Stomach (tissue), 8 donors: ENCODE measurements at regions not wholly inside any gene's neighbourhood (a gene's known extent, or its start where the extent isn't known, plus 50 kb on each side); places are given as distances from the start of the nearest gene placed in this dataset.

Experiments used
- DNase-seq, 2 donors: peaks; one replicate each; pipeline versions ENCODE4 v3.0.0 to v3.0.0-alpha.2; 2013 to 2019
- H3K27ac ChIP-seq, 5 donors: fragments of 200-600 bp in 4 of 5; sonication (generic) in 4 of 5; one replicate each; pipeline ENCODE4 v1.5.1; 2013 to 2019; ENCODE audit warnings: mild to moderate bottlenecking in 1 of 5, moderate library complexity in 1 of 5
- H3K27me3 ChIP-seq, 3 donors: fragments of 200-600 bp; sonication (generic); one replicate each; pipeline ENCODE4 v1.5.1; 2017 to 2019; ENCODE audit warnings: mixed run types in 1 of 3
- H3K36me3 ChIP-seq, 4 donors: fragments of 200-600 bp; sonication (generic); 1 replicate in 3 of 4; 2 replicates in 1 of 4; pipeline ENCODE4 v1.5.1; 2016 to 2019
- H3K4me1 ChIP-seq, 4 donors: fragments of 200-600 bp; sonication (generic); one replicate each; pipeline ENCODE4 v1.5.1; 2016 to 2019
- H3K4me3 ChIP-seq, 4 donors: fragments of 200-600 bp; sonication (generic) in 3 of 4; one replicate each; pipeline ENCODE4 v1.5.1; 2016 to 2019; ENCODE audit warnings: mild to moderate bottlenecking in 1 of 4
- H3K9me3 ChIP-seq, 4 donors: fragments of 200-600 bp; sonication (generic); one replicate each; pipeline ENCODE4 v1.5.1; 2016 to 2019
- CTCF ChIP-seq, 7 experiments: fragments of 450-650 bp in 4 of 7; fragments of 200-600 bp in 3 of 7; sonication (generic) in 3 of 7; IDR thresholded peaks; one replicate each; pipeline ENCODE4 v1.5.1; 2016 to 2019; ENCODE audit warnings: antibody characterized with exemption in 7 of 7, control low read depth in 2 of 7, mild to moderate bottlenecking in 1 of 7
- EP300 ChIP-seq: sonication (generic); formaldehyde crosslinking; IDR thresholded peaks from one replicate; pipeline ENCODE4 v1.6.1; 2017; ENCODE audit warnings: antibody characterized with exemption
- POLR2A ChIP-seq, 4 donors: fragments of 450-650 bp; IDR thresholded peaks; one replicate each; pipeline ENCODE4 v1.6.1; 2016; ENCODE audit warnings: antibody characterized with exemption in 4 of 4, control low read depth in 2 of 4, mild to moderate bottlenecking in 1 of 4, moderate library complexity in 1 of 4
- POLR2AphosphoS5 ChIP-seq, 3 donors: sonication (generic); formaldehyde crosslinking; IDR thresholded peaks; one replicate each; pipeline ENCODE4 v1.6.1; 2016; ENCODE audit warnings: antibody characterized with exemption in 3 of 3
- WGBS, 5 donors: extraction: QIAGEN DNeasy Blood & Tissue Kit in 3 of 5; methylation state at CpG; one replicate each; pipeline versions ENCODE4 v1.1.5 to v1.1.7; 2013 to 2018; 5-methylcytosine and 5-hydroxymethylcytosine counted together
- intact Hi-C: fragments of 100-400 bp; cut with DNase I; formaldehyde crosslinking; loops from one replicate; pipeline ENCODE4 v1.15.1; 2023; ENCODE audit warnings: low total_unique reads
- donor health status: healthy with polysubstance abuse.
- donor health status: Bipolar disorder and iron deficiency.
- donor health status: healthy.

GRCh38 chr14:85165094-85165493 is 364.9 kb upstream of the FLRT2 start:
- Histone ChIP-seq H3K27me3 (no peaks in the 10 kb centered on the region), H3K4me1 (no peaks in the 10 kb centered on the region), H3K27ac (no peak overlapping the region), H3K4me3 (no peak overlapping the region), H3K9me3 (peaks cover 0 to 6% (median 0%) of the 10 kb centered on the region in 4 donors), H3K36me3 (no peaks in the 10 kb centered on the region)
- intact Hi-C loops = no loop called here
- peak in 1 of 2 donors; percentile 46 for DNase-seq
- WGBS, 5 donors = 44 to 80% (median 65%) methylated on average over 3 of the region's 3 CpGs
- TF ChIP-seq CTCF (IDR thresholded peaks at IDR 0.05) (no peak), POLR2A (IDR thresholded peaks at IDR 0.05) (no peak), EP300 (no peak), POLR2AphosphoS5 (IDR thresholded peaks at IDR 0.05) (no peak)

- no peak for TF ChIP-seq EP300
- no peak for TF ChIP-seq POLR2AphosphoS5 (IDR thresholded peaks at IDR 0.05)
- Histone ChIP-seq H3K27ac (no peak overlapping the region), H3K4me3 (no peak overlapping the region), H3K9me3 (no peaks in the 10 kb centered on the region), H3K4me1 (no peaks in the 10 kb centered on the region), H3K36me3 (no peaks in the 10 kb centered on the region), H3K27me3 (no peaks in the 10 kb centered on the region)
- DNase-seq = no peak
- intact Hi-C loops = no loop called here
Observed at GRCh38 chr14:85169381-85169780, 360.6 kb upstream of the FLRT2 start.

GRCh38 chr14:85172290-85172689 is 357.7 kb upstream of the FLRT2 start:
- intact Hi-C loops = no loop called here
- TF ChIP-seq EP300 = no peak
- TF ChIP-seq POLR2A (IDR thresholded peaks at IDR 0.05) = no peak
- TF ChIP-seq POLR2AphosphoS5 (IDR thresholded peaks at IDR 0.05) = no peak
- no peak for TF ChIP-seq CTCF (IDR thresholded peaks at IDR 0.05)
- no peak for DNase-seq
- no peaks in the 10 kb centered on the region for H3K4me1 ChIP-seq
- no peaks in the 10 kb centered on the region for H3K36me3 ChIP-seq
- no peak overlapping the region for H3K27ac ChIP-seq
- H3K9me3 ChIP-seq = no peaks in the 10 kb centered on the region
- no peaks in the 10 kb centered on the region for H3K27me3 ChIP-seq
- 77 to 88% (median 85%) methylated on average over 2 of the region's 2 CpGs for WGBS, 5 donors
- no peak overlapping the region for H3K4me3 ChIP-seq

GRCh38 chr14:85172889-85173477 is 357.0 kb upstream of the FLRT2 start:
- no peak overlapping the region for H3K4me3 ChIP-seq
- 31 to 41% (median 34%) methylated on average over 1 of the region's 1 CpG for WGBS, 5 donors
- no peaks in the 10 kb centered on the region for H3K36me3 ChIP-seq
- intact Hi-C loops = no loop called here
- H3K4me1 ChIP-seq = no peaks in the 10 kb centered on the region
- DNase-seq = no peak
- no peaks in the 10 kb centered on the region for H3K9me3 ChIP-seq
- no peak overlapping the region for H3K27ac ChIP-seq
- H3K27me3 ChIP-seq = no peaks in the 10 kb centered on the region
- no peak for TF ChIP-seq POLR2A (IDR thresholded peaks at IDR 0.05)
- no peak for TF ChIP-seq POLR2AphosphoS5 (IDR thresholded peaks at IDR 0.05)
- TF ChIP-seq EP300 = no peak
- no peak for TF ChIP-seq CTCF (IDR thresholded peaks at IDR 0.05)

- intact Hi-C loops = no loop called here
- Histone ChIP-seq H3K27me3 (no peaks in the 10 kb centered on the region), H3K4me1 (no peaks in the 10 kb centered on the region), H3K4me3 (no peak overlapping the region), H3K27ac (no peak overlapping the region), H3K9me3 (peaks cover 0 to 11% (median 2%) of the 10 kb centered on the region in 4 donors), H3K36me3 (no peaks in the 10 kb centered on the region)
- 96 to 98% (median 97%) methylated on average over 1 of the region's 1 CpG for WGBS, 5 donors
- TF ChIP-seq EP300 (no peak), CTCF (IDR thresholded peaks at IDR 0.05) (no peak), POLR2A (IDR thresholded peaks at IDR 0.05) (no peak), POLR2AphosphoS5 (IDR thresholded peaks at IDR 0.05) (no peak)
- DNase-seq = no peak
Observed at GRCh38 chr14:85175556-85175955, 354.4 kb upstream of the FLRT2 start.
